K562 (cell line): ENCODE measurements at regions not wholly inside any gene's neighbourhood (a gene's known extent, or its start where the extent isn't known, plus 50 kb on each side); places are given as distances from the start of the nearest gene placed in this dataset.

ENCODE experiments used
- ATAC-seq: fragments of 200-7000 bp; cut with Tn5 transposase; 3 replicates; pipeline ENCODE4 v1.9.1; 2020; ENCODE audit warnings: moderate library complexity
- BruUV-seq: library from RNA; stranded (reverse); fragments of 400-500 nt; replicated peaks from 2 replicates; lab custom pipeline; 2021; lab: Mats Ljungman, UMichigan
- CTCF ChIA-PET: fragments of 300-600 bp; formaldehyde crosslinking; extraction: SDS; loops from one replicate; lab custom pipeline; 2021; ENCODE audit warnings: low intra/inter-chr PET ratio; lab: Yijun Ruan, JAX
- POLR2A ChIA-PET: fragments of 300-600, 350-650 bp; sonication (Branson Sonifier 250); formaldehyde crosslinking; extraction: SDS; loops from one replicate; lab custom pipeline; 2021; ENCODE audit warnings: antibody characterized with exemption, inconsistent platforms; lab: Yijun Ruan, JAX
- DNase-seq, 4 experiments: peaks; one replicate each; pipeline versions ENCODE4 v3.0.0 to v3.0.0-alpha.2; 2011 to 2018; ENCODE audit warnings: low spot score in 3 of 4, mixed read lengths in 3 of 4; ENCODE audit errors: extremely low read depth in 1 of 4
- FAIRE-seq: peaks from 2 replicates; lab custom pipeline; 2011; peaks lifted over from hg19 to GRCh38; lab: Jason Lieb, UNC
- H2AFZ ChIP-seq: 2 replicates; pipeline ENCODE4 v1.6.0; 2011; ENCODE audit warnings: low read depth, low read length, control low read depth, inconsistent platforms
- H3K27ac ChIP-seq: fragments of 200-600 bp; 3 replicates; pipeline ENCODE4 v1.8.0; 2011; ENCODE audit warnings: low read depth, mild to moderate bottlenecking, control low read depth, inconsistent platforms, low read length, moderate library complexity, mixed read lengths; ENCODE audit errors: extremely low read depth
- H3K27me3 ChIP-seq, 2 experiments: fragments of 300-600 bp in 1 of 2; 2 replicates in 1 of 2; 3 replicates in 1 of 2; pipeline versions ENCODE4 v1.6.0 to v1.8.0; 2011; ENCODE audit warnings: inconsistent platforms in 2 of 2, low read length in 2 of 2, mild to moderate bottlenecking in 1 of 2, mixed read lengths in 1 of 2, moderate library complexity in 1 of 2; ENCODE audit not compliant: control insufficient read depth in 2 of 2, insufficient read depth in 2 of 2
- H3K36me3 ChIP-seq: fragments of 300-600 bp; 3 replicates; pipeline ENCODE4 v1.8.0; 2011; ENCODE audit warnings: mild to moderate bottlenecking, low read length, inconsistent platforms; ENCODE audit not compliant: control insufficient read depth, insufficient read depth
- H3K4me1 ChIP-seq, 2 experiments: fragments of 200-600 bp in 1 of 2; replicated peaks in 1 of 2; 2 replicates in 1 of 2; 3 replicates in 1 of 2; pipeline versions ENCODE4 v1.5.1 to v1.8.0; 2011; ENCODE audit warnings: inconsistent platforms in 2 of 2, low read length in 2 of 2, mild to moderate bottlenecking in 1 of 2, mixed read lengths in 1 of 2, moderate library complexity in 1 of 2; ENCODE audit not compliant: control insufficient read depth in 2 of 2, insufficient read depth in 2 of 2
- H3K4me2 ChIP-seq: 2 replicates; pipeline ENCODE4 v1.6.1; 2011; ENCODE audit warnings: low read length, control low read depth, inconsistent platforms, mixed read lengths; ENCODE audit not compliant: insufficient read depth
- H3K4me3 ChIP-seq: fragments of 200-600 bp; sonication (generic), shearing (Covaris generic); 2 replicates; pipeline ENCODE4 v1.5.1; 2016; ENCODE audit warnings: control low read depth, inconsistent platforms
- H3K79me2 ChIP-seq: fragments of 200-600 bp; 3 replicates; pipeline ENCODE4 v1.8.0; 2011; ENCODE audit warnings: low read length, inconsistent platforms; ENCODE audit not compliant: control insufficient read depth, insufficient read depth
- H3K9ac ChIP-seq, 2 experiments: 2 replicates each; pipeline versions ENCODE4 v1.6.0 to v1.6.1; 2011; ENCODE audit warnings: low read depth in 2 of 2, low read length in 2 of 2, control low read depth in 1 of 2, inconsistent platforms in 1 of 2, mild to moderate bottlenecking in 1 of 2, mixed read lengths in 1 of 2; ENCODE audit not compliant: insufficient read depth in 1 of 2
- H3K9me1 ChIP-seq: one replicate; pipeline ENCODE4 v1.6.0; 2011; ENCODE audit warnings: inconsistent platforms, mild to moderate bottlenecking, low read length, moderate library complexity; ENCODE audit not compliant: control insufficient read depth, insufficient read depth
- H3K9me3 ChIP-seq: replicated peaks from 2 replicates; pipeline ENCODE4 v1.5.1; 2011; ENCODE audit warnings: low read depth, low read length, inconsistent platforms; ENCODE audit not compliant: control insufficient read depth, insufficient read depth
- H4K20me1 ChIP-seq: replicated peaks from 2 replicates; pipeline ENCODE4 v1.6.1; 2011; ENCODE audit warnings: low read length, inconsistent platforms, mixed read lengths; ENCODE audit not compliant: control insufficient read depth, insufficient read depth
- ARID2 ChIP-seq: fragments of 450-650 bp; IDR thresholded peaks from 2 replicates; pipeline ENCODE4 v1.6.1; 2017; ENCODE audit warnings: antibody characterized with exemption, mild to moderate bottlenecking
- BRCA1 ChIP-seq, 2 experiments: fragments of 450-650 bp in 1 of 2; sonication (generic) in 1 of 2; formaldehyde crosslinking in 1 of 2; IDR thresholded peaks; 2 replicates each; pipeline versions ENCODE4 v1.5.0 to v1.6.1; 2017 to 2020; ENCODE audit warnings: mild to moderate bottlenecking in 1 of 2, missing genetic modification reagents in 1 of 2
- CHD7 ChIP-seq: fragments of 200-600 bp; sonication (generic); IDR thresholded peaks from one replicate; pipeline ENCODE4 v1.6.1; 2012; ENCODE audit warnings: mild to moderate bottlenecking, low read depth, low read length, inconsistent platforms
- JUND ChIP-seq, 2 experiments: IDR thresholded peaks; 2 replicates in 1 of 2; 3 replicates in 1 of 2; pipeline ENCODE4 v1.6.1; 2011; ENCODE audit warnings: borderline replicate concordance in 2 of 2, low read depth in 2 of 2, low read length in 2 of 2, improper control_type of control experiment in 1 of 2, missing biosample characterization in 1 of 2, missing genetic modification characterization in 1 of 2, missing genetic modification reagents in 1 of 2
- NCOR1 ChIP-seq: fragments of 450-650 bp; IDR thresholded peaks from 2 replicates; pipeline ENCODE4 v1.6.1; 2016; ENCODE audit warnings: mild to moderate bottlenecking, moderate library complexity
- SRSF3 ChIP-seq: fragments of 200-400 bp; formaldehyde crosslinking; IDR thresholded peaks from 2 replicates; pipeline ENCODE4 v1.6.1; 2016; ENCODE audit warnings: mild to moderate bottlenecking, low read length, moderate library complexity; ENCODE audit not compliant: insufficient read depth
- TCFL5 ChIP-seq: fragments of 250-450 bp; sonication (Bioruptor Pico); conservative IDR thresholded peaks from 2 replicates; pipeline ENCODE4 v1.6.1; 2021; ENCODE audit warnings: mild to moderate bottlenecking, moderate library complexity, matching md5 sums
- THRAP3 ChIP-seq: fragments of 450-650 bp; IDR thresholded peaks from 2 replicates; pipeline ENCODE4 v1.6.1; 2016; ENCODE audit warnings: mild to moderate bottlenecking, inconsistent platforms, borderline replicate concordance
- XRCC4 ChIP-seq: IDR thresholded peaks from one replicate; pipeline ENCODE4 v1.6.1; 2011; ENCODE audit not compliant: insufficient read depth, insufficient read length; ENCODE audit errors: extremely low read depth
- WGBS: fragments of 100-300 bp; shearing (Covaris generic); methylation state at CpG from one replicate; pipeline ENCODE4 v1.1.6; 2016; ENCODE audit warnings: low coverage, mixed read lengths; ENCODE audit not compliant: insufficient coverage; ENCODE audit errors: missing lambda C conversion rate; 5-methylcytosine and 5-hydroxymethylcytosine counted together
- in situ Hi-C: fragments of 300-500 bp; cut with MboI; formaldehyde crosslinking; loops from 4 replicates; pipeline ENCODE4 v1.15.0; 2018; ENCODE audit warnings: inconsistent platforms, mixed read lengths
- intact Hi-C: fragments of 100-400 bp; cut with micrococcal nuclease; formaldehyde crosslinking; loops from 2 replicates; pipeline ENCODE4 v1.14.2; 2022

- H3K4me3 ChIP-seq, result no peak overlapping the region
- H3K79me2 ChIP-seq, result no peaks in the 10 kb centered on the region
- no peak for DNase-seq
- no peak overlapping the region for H3K27ac ChIP-seq
- CTCF ChIA-PET, result no interaction called here
- 3% methylated on average over 4 of the region's 4 CpGs for WGBS
- in situ Hi-C loops, result no loop called here
- intact Hi-C loops, result no loop called here
- no peaks in the 10 kb centered on the region for H4K20me1 ChIP-seq
- no peak overlapping the region for H3K9ac ChIP-seq
- no peaks in the 10 kb centered on the region for H3K27me3 ChIP-seq
- no peak overlapping the region for H3K4me2 ChIP-seq
- no peak overlapping the region for H2AFZ ChIP-seq
- no peaks in the 10 kb centered on the region for H3K36me3 ChIP-seq
- H3K4me1 ChIP-seq, result no peaks in the 10 kb centered on the region
- no peak for FAIRE-seq
- H3K9me3 ChIP-seq, result no peaks in the 10 kb centered on the region
- H3K9me1 ChIP-seq, result no peaks in the 10 kb centered on the region
- TF ChIP-seq NCOR1 (no peak), TCFL5 (CRISPR knock-in tag) (no peak), THRAP3 (no peak), SRSF3 (no peak), XRCC4 (no peak), CHD7 (no peak), JUND (IDR thresholded peaks at IDR 0.05; ENCODE audit: borderline replicate concordance, low read depth, low read length) (no peak), JUND (tag; IDR thresholded peaks at IDR 0.05; ENCODE audit: borderline replicate concordance, low read depth, low read length) (no peak), BRCA1 (IDR thresholded peaks at IDR 0.05) (no peak), BRCA1 (CRISPR knock-in tag; IDR thresholded peaks at IDR 0.05) (no peak), ARID2 (no peak)
- ATAC-seq, result no peak
- no TSS peak for BruUV-seq
- POLR2A ChIA-PET, result no interaction called here
These were observed 116.9 kb upstream of the FOXB1 start for GRCh38 chr15:59887211-59887610.
